Astrocyte (in vitro differentiated cells and primary cell): ENCODE measurements at regions not wholly inside any gene's neighbourhood (a gene's known extent, or its start where the extent isn't known, plus 50 kb on each side); places are given as distances from the start of the nearest gene placed in this dataset.

Experiments
- EZH2 ChIP-seq: IDR thresholded peaks from 2 replicates; pipeline ENCODE4 v1.6.1; 2012; ENCODE audit warnings: mild to moderate bottlenecking, low read length, inconsistent platforms; ENCODE audit not compliant: insufficient read depth
- TF ChIP-seq, protein P1 (sequence below): IDR thresholded peaks from 2 replicates; pipeline ENCODE4 v1.5.1; 2011; ENCODE audit warnings: low read depth, mild to moderate bottlenecking, inconsistent platforms, low read length, moderate library complexity; ENCODE audit not compliant: insufficient read depth

DNA sequence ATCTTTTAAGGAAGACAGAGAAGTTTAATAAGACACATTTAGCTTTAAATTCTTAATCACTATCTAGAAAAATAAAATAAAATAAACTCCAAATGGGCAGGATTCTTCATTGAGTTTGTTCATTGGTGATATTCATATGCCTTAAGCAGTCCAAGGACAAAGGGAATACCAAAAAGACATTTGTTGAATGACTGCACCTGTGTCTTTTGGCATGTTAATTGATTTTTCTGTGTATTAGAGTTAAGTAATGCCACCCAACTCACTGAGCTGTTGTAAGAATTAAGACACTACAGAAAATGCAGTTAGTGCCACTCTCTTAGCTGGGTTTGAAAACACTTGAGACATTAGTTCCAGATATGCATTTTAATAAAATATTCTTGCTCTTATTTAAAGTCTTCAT lies 683.6 kb upstream of the ROBO1 start:
- TF ChIP-seq, protein P1, sequence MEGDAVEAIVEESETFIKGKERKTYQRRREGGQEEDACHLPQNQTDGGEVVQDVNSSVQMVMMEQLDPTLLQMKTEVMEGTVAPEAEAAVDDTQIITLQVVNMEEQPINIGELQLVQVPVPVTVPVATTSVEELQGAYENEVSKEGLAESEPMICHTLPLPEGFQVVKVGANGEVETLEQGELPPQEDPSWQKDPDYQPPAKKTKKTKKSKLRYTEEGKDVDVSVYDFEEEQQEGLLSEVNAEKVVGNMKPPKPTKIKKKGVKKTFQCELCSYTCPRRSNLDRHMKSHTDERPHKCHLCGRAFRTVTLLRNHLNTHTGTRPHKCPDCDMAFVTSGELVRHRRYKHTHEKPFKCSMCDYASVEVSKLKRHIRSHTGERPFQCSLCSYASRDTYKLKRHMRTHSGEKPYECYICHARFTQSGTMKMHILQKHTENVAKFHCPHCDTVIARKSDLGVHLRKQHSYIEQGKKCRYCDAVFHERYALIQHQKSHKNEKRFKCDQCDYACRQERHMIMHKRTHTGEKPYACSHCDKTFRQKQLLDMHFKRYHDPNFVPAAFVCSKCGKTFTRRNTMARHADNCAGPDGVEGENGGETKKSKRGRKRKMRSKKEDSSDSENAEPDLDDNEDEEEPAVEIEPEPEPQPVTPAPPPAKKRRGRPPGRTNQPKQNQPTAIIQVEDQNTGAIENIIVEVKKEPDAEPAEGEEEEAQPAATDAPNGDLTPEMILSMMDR, result no peak
- no peak for TF ChIP-seq EZH2
